ENCODE measurements at regions not wholly inside any gene's neighbourhood (a gene's known extent, or its start where the extent isn't known, plus 50 kb on each side); places are given as distances from the start of the nearest gene placed in this dataset.

DNA sequence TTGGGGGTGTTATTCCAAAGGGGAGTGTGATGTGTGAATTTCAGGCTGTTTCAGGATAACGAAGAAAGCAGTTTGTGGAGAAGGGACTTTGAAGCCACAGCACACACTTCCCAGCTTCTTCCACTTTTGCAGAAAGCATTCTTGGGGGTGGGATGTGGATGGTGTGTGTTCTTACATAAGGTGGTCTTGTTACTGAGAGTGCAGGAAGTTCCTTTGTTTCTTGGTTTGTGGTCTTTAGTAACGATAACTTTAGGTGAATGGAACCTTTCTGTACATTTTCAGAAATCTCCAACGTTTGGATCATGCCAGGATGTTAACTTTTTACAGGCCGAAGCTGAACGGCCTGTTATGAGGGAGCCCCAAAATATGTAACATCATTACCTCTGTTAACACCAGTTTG, 251.8 kb downstream of the KCNRG start:
- Histone ChIP-seq H3K9me3 (no peaks in the 10 kb centered on the region), H3K9ac (ENCODE audit: low read depth in 2 of 2, low read length in 2 of 2) (no peak overlapping the region), H3K4me3 (no peak overlapping the region), H3K4me1 (no peaks in the 10 kb centered on the region), H3K27ac (no peak overlapping the region), H3K27me3 (no peaks in the 10 kb centered on the region), H3K36me3 (no peaks in the 10 kb centered on the region)
- no peak for DNase-seq
- intact Hi-C loops (cut with DNase I), result no loop called here
- TF ChIP-seq, protein P1, sequence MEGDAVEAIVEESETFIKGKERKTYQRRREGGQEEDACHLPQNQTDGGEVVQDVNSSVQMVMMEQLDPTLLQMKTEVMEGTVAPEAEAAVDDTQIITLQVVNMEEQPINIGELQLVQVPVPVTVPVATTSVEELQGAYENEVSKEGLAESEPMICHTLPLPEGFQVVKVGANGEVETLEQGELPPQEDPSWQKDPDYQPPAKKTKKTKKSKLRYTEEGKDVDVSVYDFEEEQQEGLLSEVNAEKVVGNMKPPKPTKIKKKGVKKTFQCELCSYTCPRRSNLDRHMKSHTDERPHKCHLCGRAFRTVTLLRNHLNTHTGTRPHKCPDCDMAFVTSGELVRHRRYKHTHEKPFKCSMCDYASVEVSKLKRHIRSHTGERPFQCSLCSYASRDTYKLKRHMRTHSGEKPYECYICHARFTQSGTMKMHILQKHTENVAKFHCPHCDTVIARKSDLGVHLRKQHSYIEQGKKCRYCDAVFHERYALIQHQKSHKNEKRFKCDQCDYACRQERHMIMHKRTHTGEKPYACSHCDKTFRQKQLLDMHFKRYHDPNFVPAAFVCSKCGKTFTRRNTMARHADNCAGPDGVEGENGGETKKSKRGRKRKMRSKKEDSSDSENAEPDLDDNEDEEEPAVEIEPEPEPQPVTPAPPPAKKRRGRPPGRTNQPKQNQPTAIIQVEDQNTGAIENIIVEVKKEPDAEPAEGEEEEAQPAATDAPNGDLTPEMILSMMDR (IDR thresholded peaks at IDR 0.05), result no peak

DNA sequence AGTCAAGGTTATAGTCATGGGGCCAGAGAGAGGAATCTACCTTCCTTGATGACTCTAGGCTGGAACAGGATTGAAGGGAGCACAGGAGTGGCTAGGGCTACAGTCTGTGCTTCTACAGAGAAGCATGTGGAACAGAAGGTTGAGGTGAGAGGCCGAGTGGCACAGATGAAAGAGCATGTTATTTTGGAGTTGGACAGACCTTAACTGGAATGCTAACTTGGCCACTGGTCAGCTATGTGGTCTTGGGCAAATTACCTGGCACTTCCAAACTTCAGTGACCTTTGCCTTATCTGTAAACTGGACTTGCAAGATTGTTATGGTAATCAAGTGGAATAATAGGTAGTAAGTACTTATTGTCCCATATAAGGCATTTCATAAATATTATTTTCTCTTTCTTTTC, 252.7 kb downstream of the KCNRG start:
- Histone ChIP-seq H3K9me3 (no peaks in the 10 kb centered on the region), H3K4me1 (no peaks in the 10 kb centered on the region), H3K4me3 (no peak overlapping the region), H3K9ac (ENCODE audit: low read depth in 2 of 2, low read length in 2 of 2) (no peak overlapping the region), H3K36me3 (no peaks in the 10 kb centered on the region), H3K27me3 (no peaks in the 10 kb centered on the region), H3K27ac (no peak overlapping the region)
- TF ChIP-seq, protein P1 (IDR thresholded peaks at IDR 0.05), result no peak
- DNase-seq, result no peak
- intact Hi-C loops (cut with DNase I), result no loop called here

DNA sequence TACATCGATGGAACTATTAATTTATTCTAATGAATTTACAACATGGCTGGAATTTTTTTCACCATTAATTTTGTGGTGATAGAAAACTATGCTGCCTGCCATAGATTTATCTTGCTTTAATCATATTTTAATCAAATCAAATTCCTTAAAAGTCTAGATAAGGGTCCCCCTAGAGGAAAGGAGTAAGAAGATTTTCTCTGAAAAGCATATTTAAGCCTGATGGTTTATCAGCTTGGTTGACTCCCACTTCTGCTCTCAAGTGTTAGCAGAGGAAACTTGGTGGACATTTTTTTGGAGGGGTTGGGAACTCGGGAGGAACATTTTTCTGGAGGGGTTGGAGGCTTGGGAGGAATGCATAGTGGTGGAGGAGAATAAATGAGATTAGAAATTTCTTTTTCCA, 253.3 kb downstream of the KCNRG start:
- Histone ChIP-seq H3K27ac (no peak overlapping the region), H3K36me3 (no peaks in the 10 kb centered on the region), H3K27me3 (no peaks in the 10 kb centered on the region), H3K4me1 (no peaks in the 10 kb centered on the region), H3K9ac (ENCODE audit: low read depth in 2 of 2, low read length in 2 of 2) (no peak overlapping the region), H3K9me3 (no peaks in the 10 kb centered on the region), H3K4me3 (no peak overlapping the region)
- intact Hi-C loops (cut with DNase I), result no loop called here
- no peak for DNase-seq
- TF ChIP-seq, protein P1 (IDR thresholded peaks at IDR 0.05), result no peak

DNA sequence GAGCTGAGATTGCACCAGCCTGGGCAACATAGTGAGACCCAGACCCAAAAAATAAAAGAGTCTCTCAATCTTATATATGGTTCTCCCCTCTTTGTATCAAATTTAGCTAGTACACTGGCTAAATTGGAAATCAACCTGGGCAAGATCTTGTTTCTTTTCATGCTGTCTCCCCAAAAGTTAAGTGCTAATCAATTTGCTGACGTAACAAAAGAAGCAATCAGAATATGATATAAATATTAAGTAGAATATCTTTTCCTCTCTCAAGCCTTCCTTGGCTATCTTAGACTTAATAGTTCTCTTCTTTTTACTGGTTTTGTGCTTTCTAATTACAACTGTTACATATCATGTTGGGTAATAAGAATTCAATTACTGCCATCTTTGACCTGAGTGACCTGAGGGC, 258.9 kb downstream of the KCNRG start:
- H3K4me3 ChIP-seq, result no peak overlapping the region
- no peaks in the 10 kb centered on the region for H3K4me1 ChIP-seq
- no peaks in the 10 kb centered on the region for H3K27me3 ChIP-seq
- H3K27ac ChIP-seq, result no peak overlapping the region
- intact Hi-C loops (cut with DNase I), result no loop called here
- H3K9ac ChIP-seq (ENCODE audit: low read depth in 2 of 2, low read length in 2 of 2), result no peak overlapping the region
- TF ChIP-seq, protein P1 (IDR thresholded peaks at IDR 0.05), result no peak
- no peaks in the 10 kb centered on the region for H3K36me3 ChIP-seq
- no peak for DNase-seq
- no peaks in the 10 kb centered on the region for H3K9me3 ChIP-seq

DNA sequence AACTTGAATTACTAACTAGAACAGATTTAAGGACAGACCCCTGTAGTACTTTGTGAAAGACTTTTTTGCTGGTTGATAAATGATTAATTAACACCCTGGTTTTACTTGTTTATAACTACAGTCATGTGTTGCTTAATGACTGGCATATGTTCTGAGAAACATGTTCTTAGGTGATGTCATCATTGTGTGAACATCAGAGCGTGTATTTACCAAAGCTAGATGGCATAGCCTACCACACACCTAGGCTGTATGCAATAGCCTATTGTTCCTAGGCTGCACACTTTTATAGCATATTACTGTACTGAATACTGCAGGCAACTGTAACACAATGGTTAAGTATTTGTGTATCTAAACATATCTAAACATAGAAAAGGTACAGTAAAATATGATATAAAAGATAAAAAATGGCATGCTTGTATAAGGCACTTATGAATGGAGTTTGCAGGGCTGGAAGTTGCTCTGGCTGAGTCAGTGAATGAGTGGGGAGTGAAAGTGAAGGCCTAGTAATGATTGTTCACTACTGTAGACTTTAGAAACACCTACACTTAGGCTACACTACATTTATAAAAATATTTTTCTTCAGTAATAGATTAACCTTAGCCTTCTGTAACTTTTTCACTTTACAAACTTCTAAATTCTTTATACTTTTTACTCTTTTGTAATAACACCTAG, 260.3 kb downstream of the KCNRG start:
- H3K4me3 ChIP-seq, result no peak overlapping the region
- no peak for DNase-seq
- H3K9me3 ChIP-seq, result no peaks in the 10 kb centered on the region
- H3K27me3 ChIP-seq, result no peaks in the 10 kb centered on the region
- H3K27ac ChIP-seq, result no peak overlapping the region
- no peak overlapping the region for H3K9ac ChIP-seq (ENCODE audit: low read depth in 2 of 2, low read length in 2 of 2)
- H3K4me1 ChIP-seq, result no peaks in the 10 kb centered on the region
- H3K36me3 ChIP-seq, result no peaks in the 10 kb centered on the region
- intact Hi-C loops (cut with DNase I), result no loop called here
- TF ChIP-seq, protein P1 (IDR thresholded peaks at IDR 0.05), result no peak

Measured in colonic mucosa (tissue), 4 donors.